Fibroblast of mammary gland (primary cell): ENCODE measurements at regions not wholly inside any gene's neighbourhood (a gene's known extent, or its start where the extent isn't known, plus 50 kb on each side); places are given as distances from the start of the nearest gene placed in this dataset.

Experiments
- DNase-seq: peaks from one replicate; pipeline ENCODE4 v3.0.0-alpha.2; 2010; ENCODE audit warnings: low read depth
- H3K4me3 ChIP-seq: 2 replicates; pipeline ENCODE4 v1.5.1; 2011; ENCODE audit warnings: low read depth, mild to moderate bottlenecking, low read length, moderate library complexity; ENCODE audit not compliant: control insufficient read depth
- CTCF ChIP-seq: conservative IDR thresholded peaks from 2 replicates; pipeline ENCODE4 v1.5.1; 2011; ENCODE audit warnings: low read depth, low read length, inconsistent platforms; ENCODE audit not compliant: control insufficient read depth, insufficient read depth

- H3K4me3 ChIP-seq: no peak overlapping the region
- TF ChIP-seq CTCF: no peak
- DNase-seq: no peak
Observed at GRCh38 chr4:129327637-129328036, 231.7 kb downstream of the C4orf33 start.

- H3K4me3 ChIP-seq: no peak overlapping the region
- DNase-seq: no peak
- TF ChIP-seq CTCF: no peak
Observed at GRCh38 chr4:129328162-129328561, 232.2 kb downstream of the C4orf33 start.

GRCh38 chr4:129334136-129334535 lies 238.2 kb downstream of the C4orf33 start:
- no peak for TF ChIP-seq CTCF
- no peak overlapping the region for H3K4me3 ChIP-seq
- DNase-seq: no peak

DNA sequence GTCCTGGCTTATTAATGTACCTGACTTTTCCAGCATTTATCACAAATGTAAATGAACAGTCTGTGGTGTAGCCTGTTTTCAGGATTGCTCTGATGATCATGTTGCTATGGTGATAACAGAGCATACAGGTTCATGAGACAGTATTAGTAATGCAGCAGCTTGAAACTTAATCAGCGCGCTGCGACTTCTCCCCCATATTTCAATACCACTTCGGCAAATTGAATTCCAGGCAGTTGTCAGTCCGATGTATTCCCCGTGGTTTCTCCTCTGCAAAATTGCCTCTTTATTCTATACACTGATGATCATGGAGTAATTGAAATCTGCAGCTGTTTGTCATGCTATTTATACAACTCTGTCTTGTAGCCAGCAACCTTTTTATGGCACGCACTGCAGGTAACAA lies 239.3 kb downstream of the C4orf33 start:
- no peak for DNase-seq
- no peak for TF ChIP-seq CTCF
- no peak overlapping the region for H3K4me3 ChIP-seq

GRCh38 chr4:129335818-129336217 lies 239.9 kb downstream of the C4orf33 start:
- H3K4me3 ChIP-seq: no peak overlapping the region
- no peak for DNase-seq

GRCh38 chr4:129336457-129337227 lies 240.7 kb downstream of the C4orf33 start:
- DNase-seq: no peak
- no peak overlapping the region for H3K4me3 ChIP-seq
- no peak for TF ChIP-seq CTCF

More at GRCh38 chr4:129335818-129336217, 239.9 kb downstream of the C4orf33 start:
- TF ChIP-seq CTCF: no peak
